Ishikawa (cell line): ENCODE measurements at regions not wholly inside any gene's neighbourhood (a gene's known extent, or its start where the extent isn't known, plus 50 kb on each side); places are given as distances from the start of the nearest gene placed in this dataset.

Experiments
- CEBPB ChIP-seq: IDR thresholded peaks from 2 replicates; pipeline ENCODE4 v1.6.1; 2012
- CREB1 ChIP-seq: IDR thresholded peaks from 2 replicates; pipeline ENCODE4 v1.6.1; 2012; ENCODE audit warnings: low read depth
- EP300 ChIP-seq: IDR thresholded peaks from 2 replicates; pipeline ENCODE4 v1.6.1; 2012; ENCODE audit warnings: borderline replicate concordance
- FOXM1 ChIP-seq: IDR thresholded peaks from 2 replicates; pipeline ENCODE4 v1.6.1; 2012; ENCODE audit warnings: low read depth, borderline replicate concordance
- NFIC ChIP-seq: IDR thresholded peaks from 2 replicates; pipeline ENCODE4 v1.6.1; 2012
- RAD21 ChIP-seq: IDR thresholded peaks from 2 replicates; pipeline ENCODE4 v1.6.1; 2012; ENCODE audit warnings: low read depth
- TAF1 ChIP-seq: IDR thresholded peaks from 2 replicates; pipeline ENCODE4 v1.6.1; 2012; ENCODE audit warnings: low read depth, mild to moderate bottlenecking
- TCF12 ChIP-seq: IDR thresholded peaks from 2 replicates; pipeline ENCODE4 v1.6.1; 2012; ENCODE audit warnings: low read depth
- TEAD4 ChIP-seq: IDR thresholded peaks from 2 replicates; pipeline ENCODE4 v1.6.1; 2012
- YY1 ChIP-seq: IDR thresholded peaks from 2 replicates; pipeline ENCODE4 v1.6.1; 2012; ENCODE audit warnings: low read depth
- TF ChIP-seq, protein P1 (sequence below): IDR thresholded peaks from 2 replicates; pipeline ENCODE4 v1.6.1; 2012
- TF ChIP-seq, protein P2 (sequence below): IDR thresholded peaks from 2 replicates; pipeline ENCODE4 v1.6.1; 2012; ENCODE audit warnings: low read depth, mild to moderate bottlenecking
- TF ChIP-seq, protein P3 (sequence below): IDR thresholded peaks from 2 replicates; pipeline ENCODE4 v1.6.1; 2012

DNA sequence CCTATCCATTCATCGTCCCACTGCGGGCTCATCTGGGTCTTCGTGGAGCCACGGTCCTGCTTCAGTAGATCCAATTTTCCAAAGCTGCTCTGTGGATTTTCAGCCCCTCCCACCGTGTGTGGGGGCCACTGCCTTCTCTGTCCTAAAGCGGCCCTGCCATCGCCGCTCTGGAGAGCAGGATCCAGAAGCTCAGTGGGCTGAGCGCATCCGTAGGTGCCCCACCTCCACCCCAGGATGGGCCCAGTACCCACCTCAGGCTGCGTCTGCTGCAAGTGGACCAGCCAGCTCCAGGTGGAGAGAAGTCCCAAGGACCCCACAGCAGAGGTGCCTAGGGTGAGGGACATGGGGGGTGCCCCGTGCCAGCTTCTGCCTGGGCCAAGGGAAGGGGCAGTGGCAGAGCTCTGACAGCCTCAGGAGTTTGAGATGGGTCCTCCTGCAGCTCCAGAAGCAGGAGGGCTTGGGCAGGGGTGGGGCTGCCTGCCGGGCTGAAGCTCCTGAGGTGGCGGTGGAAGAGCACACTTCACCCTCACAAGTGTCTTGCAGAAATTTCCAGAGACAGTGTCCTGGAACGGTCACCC is 148.1 kb upstream of the C14orf180 start:
- TF ChIP-seq, protein P1, sequence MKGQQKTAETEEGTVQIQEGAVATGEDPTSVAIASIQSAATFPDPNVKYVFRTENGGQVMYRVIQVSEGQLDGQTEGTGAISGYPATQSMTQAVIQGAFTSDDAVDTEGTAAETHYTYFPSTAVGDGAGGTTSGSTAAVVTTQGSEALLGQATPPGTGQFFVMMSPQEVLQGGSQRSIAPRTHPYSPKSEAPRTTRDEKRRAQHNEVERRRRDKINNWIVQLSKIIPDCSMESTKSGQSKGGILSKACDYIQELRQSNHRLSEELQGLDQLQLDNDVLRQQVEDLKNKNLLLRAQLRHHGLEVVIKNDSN: no peak
- TF ChIP-seq, protein P2, sequence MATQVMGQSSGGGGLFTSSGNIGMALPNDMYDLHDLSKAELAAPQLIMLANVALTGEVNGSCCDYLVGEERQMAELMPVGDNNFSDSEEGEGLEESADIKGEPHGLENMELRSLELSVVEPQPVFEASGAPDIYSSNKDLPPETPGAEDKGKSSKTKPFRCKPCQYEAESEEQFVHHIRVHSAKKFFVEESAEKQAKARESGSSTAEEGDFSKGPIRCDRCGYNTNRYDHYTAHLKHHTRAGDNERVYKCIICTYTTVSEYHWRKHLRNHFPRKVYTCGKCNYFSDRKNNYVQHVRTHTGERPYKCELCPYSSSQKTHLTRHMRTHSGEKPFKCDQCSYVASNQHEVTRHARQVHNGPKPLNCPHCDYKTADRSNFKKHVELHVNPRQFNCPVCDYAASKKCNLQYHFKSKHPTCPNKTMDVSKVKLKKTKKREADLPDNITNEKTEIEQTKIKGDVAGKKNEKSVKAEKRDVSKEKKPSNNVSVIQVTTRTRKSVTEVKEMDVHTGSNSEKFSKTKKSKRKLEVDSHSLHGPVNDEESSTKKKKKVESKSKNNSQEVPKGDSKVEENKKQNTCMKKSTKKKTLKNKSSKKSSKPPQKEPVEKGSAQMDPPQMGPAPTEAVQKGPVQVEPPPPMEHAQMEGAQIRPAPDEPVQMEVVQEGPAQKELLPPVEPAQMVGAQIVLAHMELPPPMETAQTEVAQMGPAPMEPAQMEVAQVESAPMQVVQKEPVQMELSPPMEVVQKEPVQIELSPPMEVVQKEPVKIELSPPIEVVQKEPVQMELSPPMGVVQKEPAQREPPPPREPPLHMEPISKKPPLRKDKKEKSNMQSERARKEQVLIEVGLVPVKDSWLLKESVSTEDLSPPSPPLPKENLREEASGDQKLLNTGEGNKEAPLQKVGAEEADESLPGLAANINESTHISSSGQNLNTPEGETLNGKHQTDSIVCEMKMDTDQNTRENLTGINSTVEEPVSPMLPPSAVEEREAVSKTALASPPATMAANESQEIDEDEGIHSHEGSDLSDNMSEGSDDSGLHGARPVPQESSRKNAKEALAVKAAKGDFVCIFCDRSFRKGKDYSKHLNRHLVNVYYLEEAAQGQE: no peak
- TF ChIP-seq RAD21 (no peak), TCF12 (no peak), CREB1 (no peak), EP300 (no peak), CEBPB (no peak), NFIC (no peak), TAF1 (no peak), YY1 (no peak), FOXM1 (no peak), TEAD4 (no peak)
- TF ChIP-seq, protein P3, sequence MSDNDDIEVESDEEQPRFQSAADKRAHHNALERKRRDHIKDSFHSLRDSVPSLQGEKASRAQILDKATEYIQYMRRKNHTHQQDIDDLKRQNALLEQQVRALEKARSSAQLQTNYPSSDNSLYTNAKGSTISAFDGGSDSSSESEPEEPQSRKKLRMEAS: no peak
